Left lung (tissue), 4 donors: ENCODE measurements at regions not wholly inside any gene's neighbourhood (a gene's known extent, or its start where the extent isn't known, plus 50 kb on each side); places are given as distances from the start of the nearest gene placed in this dataset.

Experiments
- ATAC-seq: fragments of 200-7000 bp; cut with Tn5 transposase; one replicate; pipeline ENCODE4 v1.9.1; 2020; ENCODE audit warnings: moderate library complexity
- DNase-seq, 4 donors: peaks; one replicate each; pipeline ENCODE4 v3.0.0-alpha.2; 2013 to 2020
- H3K27ac ChIP-seq, 2 donors: fragments of 200-600 bp; sonication (generic) in 1 of 2; one replicate each; pipeline versions ENCODE4 v1.5.0 to v1.8.0; 2020 to 2021
- H3K27me3 ChIP-seq, 2 donors: fragments of 200-600 bp; sonication (generic) in 1 of 2; one replicate each; pipeline versions ENCODE4 v1.5.0 to v1.8.0; 2020 to 2021
- H3K36me3 ChIP-seq, 2 donors: fragments of 200-600 bp; sonication (generic) in 1 of 2; one replicate each; pipeline versions ENCODE4 v1.5.0 to v1.8.0; 2020 to 2021
- H3K4me1 ChIP-seq, 2 donors: fragments of 200-600 bp; one replicate each; pipeline ENCODE4 v1.8.0; 2021
- H3K4me3 ChIP-seq, 2 donors: fragments of 200-600 bp; sonication (generic) in 1 of 2; one replicate each; pipeline versions ENCODE4 v1.5.0 to v1.8.0; 2020 to 2021; ENCODE audit warnings: mild to moderate bottlenecking in 1 of 2
- H3K9me3 ChIP-seq, 2 donors: fragments of 200-600 bp; sonication (generic) in 1 of 2; one replicate each; pipeline versions ENCODE4 v1.5.0 to v1.8.0; 2020 to 2021
- CTCF ChIP-seq, 2 donors: fragments of 200-600 bp; sonication (generic) in 1 of 2; IDR thresholded peaks; one replicate each; pipeline versions ENCODE4 v1.5.0 to v1.8.0; 2021; ENCODE audit warnings: antibody characterized with exemption in 2 of 2
- intact Hi-C, 2 donors: fragments of 100-400 bp; cut with DNase I; formaldehyde crosslinking; loops; one replicate each; pipeline versions ENCODE4 v1.11.2 to v1.14.2; 2022
- donor health status: DM: no; HTN: yes; CAD: no.
- donor health status: DM: no; HTN: no; CAD: no.

GRCh38 chr3:1798711-1799405 is 299.8 kb upstream of the CNTN4 start:
- DNase-seq (no peak), ATAC-seq (no peak)
- TF ChIP-seq CTCF (IDR thresholded peaks at IDR 0.05), result no peak
- intact Hi-C loops, result no loop called here
- no peak overlapping the region for H3K27ac ChIP-seq
- peaks cover 0 to 12% of the 10 kb centered on the region in 2 donors for H3K9me3 ChIP-seq
- H3K27me3 ChIP-seq, result no peaks in the 10 kb centered on the region
- no peak overlapping the region for H3K4me3 ChIP-seq
- no peaks in the 10 kb centered on the region for H3K36me3 ChIP-seq
- H3K4me1 ChIP-seq, result no peaks in the 10 kb centered on the region

- ATAC-seq, result no peak
- no peak for TF ChIP-seq CTCF (IDR thresholded peaks at IDR 0.05)
- Histone ChIP-seq H3K27ac (no peak overlapping the region), H3K4me1 (no peaks in the 10 kb centered on the region), H3K36me3 (no peaks in the 10 kb centered on the region), H3K27me3 (no peaks in the 10 kb centered on the region), H3K9me3 (peaks cover 0 to 56% of the 10 kb centered on the region in 2 donors), H3K4me3 (no peak overlapping the region)
- intact Hi-C loops, result no loop called here
- DNase-seq, result no peak
Measured at GRCh38 chr3:1805331-1805730, 293.3 kb upstream of the CNTN4 start.

- Histone ChIP-seq H3K4me3 (no peak overlapping the region), H3K4me1 (no peaks in the 10 kb centered on the region), H3K27me3 (no peaks in the 10 kb centered on the region), H3K27ac (no peak overlapping the region), H3K36me3 (no peaks in the 10 kb centered on the region), H3K9me3 (peaks cover 0 to 48% of the 10 kb centered on the region in 2 donors)
- TF ChIP-seq CTCF (IDR thresholded peaks at IDR 0.05), result no peak
- ATAC-seq, result no peak
- no peak for DNase-seq
- intact Hi-C loops, result no loop called here
Measured at GRCh38 chr3:1808590-1808989, 290.1 kb upstream of the CNTN4 start.

- Histone ChIP-seq H3K27ac (no peak overlapping the region), H3K4me3 (no peak overlapping the region), H3K27me3 (no peaks in the 10 kb centered on the region), H3K36me3 (no peaks in the 10 kb centered on the region), H3K9me3 (peaks cover 0 to 2% of the 10 kb centered on the region in 2 donors), H3K4me1 (no peaks in the 10 kb centered on the region)
- intact Hi-C loops, result no loop called here
- ATAC-seq (no peak), DNase-seq (no peak)
- TF ChIP-seq CTCF (IDR thresholded peaks at IDR 0.05), result no peak
Measured at GRCh38 chr3:1823867-1824266, 274.8 kb upstream of the CNTN4 start.

GRCh38 chr3:1824359-1824758 is 274.3 kb upstream of the CNTN4 start:
- no peak for ATAC-seq
- no peak overlapping the region for H3K27ac ChIP-seq

More at GRCh38 chr3:1824359-1824758, 274.3 kb upstream of the CNTN4 start:
- Histone ChIP-seq H3K9me3 (no peaks in the 10 kb centered on the region), H3K27me3 (no peaks in the 10 kb centered on the region), H3K4me3 (no peak overlapping the region), H3K4me1 (no peaks in the 10 kb centered on the region), H3K36me3 (no peaks in the 10 kb centered on the region)
- DNase-seq, result no peak
- intact Hi-C loops, result no loop called here
- no peak for TF ChIP-seq CTCF (IDR thresholded peaks at IDR 0.05)
